Kidney (tissue), 13 donors: ENCODE measurements at regions not wholly inside any gene's neighbourhood (a gene's known extent, or its start where the extent isn't known, plus 50 kb on each side); places are given as distances from the start of the nearest gene placed in this dataset.
A peak's percentile ranks its signal among the peaks of the same experiment; 100 is the strongest.

Experiments
- DNase-seq, 5 donors: peaks; one replicate each; pipeline ENCODE4 v3.0.0-alpha.2; 2013 to 2020
- FAIRE-seq: peaks from 2 replicates; lab custom pipeline; 2012; peaks lifted over from hg19 to GRCh38; lab: Jason Lieb, UNC
- H3K27ac ChIP-seq, 2 donors: one replicate each; pipeline ENCODE4 v1.7.0; 2013; ENCODE audit warnings: low read depth in 2 of 2, low read length in 2 of 2, inconsistent platforms in 1 of 2
- H3K27me3 ChIP-seq: one replicate; pipeline ENCODE4 v1.7.1; 2013; ENCODE audit warnings: low read length, inconsistent platforms; ENCODE audit not compliant: control insufficient read depth, insufficient read depth
- H3K36me3 ChIP-seq, 3 donors: one replicate each; pipeline versions ENCODE4 v1.7.0 to v1.7.1; 2013; ENCODE audit warnings: low read length in 3 of 3, control low read depth in 1 of 3, inconsistent platforms in 1 of 3; ENCODE audit not compliant: insufficient read depth in 3 of 3, control insufficient read depth in 2 of 3
- H3K4me1 ChIP-seq, 3 donors: one replicate each; pipeline versions ENCODE4 v1.7.0 to v1.7.1; 2013; ENCODE audit warnings: low read length in 3 of 3, inconsistent platforms in 1 of 3, low read depth in 1 of 3; ENCODE audit not compliant: control insufficient read depth in 2 of 3, insufficient read depth in 2 of 3
- H3K4me3 ChIP-seq, 3 donors: one replicate each; pipeline versions ENCODE4 v1.7.0 to v1.8.1; 2013; ENCODE audit warnings: low read length in 3 of 3, control low read depth in 1 of 3, inconsistent platforms in 1 of 3
- H3K9ac ChIP-seq, 3 donors: one replicate each; pipeline versions ENCODE4 v1.7.0 to v1.7.1; 2013; ENCODE audit warnings: low read length in 3 of 3, control low read depth in 1 of 3, inconsistent platforms in 1 of 3
- H3K9me3 ChIP-seq, 3 donors: one replicate each; pipeline versions ENCODE4 v1.7.0 to v1.7.1; 2013; ENCODE audit warnings: low read length in 3 of 3, control low read depth in 1 of 3, inconsistent platforms in 1 of 3; ENCODE audit not compliant: control insufficient read depth in 2 of 3, insufficient read depth in 1 of 3
- CTCF ChIP-seq: IDR thresholded peaks from 3 replicates; pipeline ENCODE4 v1.5.1; 2012; ENCODE audit warnings: mild to moderate bottlenecking, moderate library complexity, borderline replicate concordance; ENCODE audit not compliant: insufficient read depth; ENCODE audit errors: extremely low read depth
- intact Hi-C: fragments of 100-400 bp; cut with DNase I; formaldehyde crosslinking; loops from one replicate; pipeline ENCODE4 v1.11.1; 2022
- donor health status: control.
- donor health status: control.
- donor health status: control.
- donor health status: control.
- donor health status: control.
- donor health status: DM: yes; HTN: yes; CAD: no.
- donor health status: Normal renal cell carcinoma (clear cell type).

- intact Hi-C loops: no loop called here
- H3K4me1 ChIP-seq: no peaks in the 10 kb centered on the region
- H3K4me3 ChIP-seq: no peak overlapping the region
- H3K9ac ChIP-seq: no peak overlapping the region
- no peaks in the 10 kb centered on the region for H3K36me3 ChIP-seq
- FAIRE-seq (no peak), DNase-seq (no peak)
- no peak for TF ChIP-seq CTCF
- no peak overlapping the region for H3K27ac ChIP-seq
- H3K9me3 ChIP-seq: peaks cover 0 to 3% (median 0%) of the 10 kb centered on the region in 3 donors
- H3K27me3 ChIP-seq: no peaks in the 10 kb centered on the region
Measured at GRCh38 chr11:109929308-109929707, 163.9 kb upstream of the ZC3H12C start.

GRCh38 chr11:109933126-109933525 lies 160.1 kb upstream of the ZC3H12C start:
- intact Hi-C loops: no loop called here
- TF ChIP-seq CTCF: no peak
- Histone ChIP-seq H3K9me3 (no peaks in the 10 kb centered on the region), H3K9ac (no peak overlapping the region), H3K4me1 (no peaks in the 10 kb centered on the region), H3K4me3 (no peak overlapping the region), H3K27ac (no peak overlapping the region), H3K36me3 (no peaks in the 10 kb centered on the region), H3K27me3 (no peaks in the 10 kb centered on the region)
- DNase-seq (no peak), FAIRE-seq (no peak)

GRCh38 chr11:109934151-109934550 lies 159.0 kb upstream of the ZC3H12C start:
- no peak for TF ChIP-seq CTCF
- no peak overlapping the region for H3K4me3 ChIP-seq
- H3K27me3 ChIP-seq: no peaks in the 10 kb centered on the region
- H3K9ac ChIP-seq: no peak overlapping the region
- FAIRE-seq: no peak
- no peaks in the 10 kb centered on the region for H3K4me1 ChIP-seq
- no peaks in the 10 kb centered on the region for H3K9me3 ChIP-seq
- no peak overlapping the region for H3K27ac ChIP-seq
- intact Hi-C loops: no loop called here
- DNase-seq: no peak
- H3K36me3 ChIP-seq: no peaks in the 10 kb centered on the region

GRCh38 chr11:109936661-109937180 lies 156.5 kb upstream of the ZC3H12C start:
- DNase-seq: no peak
- Histone ChIP-seq H3K27me3 (no peaks in the 10 kb centered on the region), H3K27ac (no peak overlapping the region), H3K4me3 (no peak overlapping the region), H3K36me3 (no peaks in the 10 kb centered on the region), H3K4me1 (no peaks in the 10 kb centered on the region), H3K9me3 (no peaks in the 10 kb centered on the region), H3K9ac (no peak overlapping the region)
- intact Hi-C loops: no loop called here
- TF ChIP-seq CTCF: no peak
- peak; percentile 23 for FAIRE-seq
